Transverse colon (tissue), 4 donors: ENCODE measurements at regions not wholly inside any gene's neighbourhood (a gene's known extent, or its start where the extent isn't known, plus 50 kb on each side); places are given as distances from the start of the nearest gene placed in this dataset.

Source experiments
- DNase-seq: peaks from one replicate; pipeline ENCODE4 v3.0.0-alpha.2; 2019
- H3K27ac ChIP-seq, 4 donors: fragments of 200-600 bp; sonication (generic); 2 replicates each; pipeline ENCODE4 v1.5.1; 2016 to 2018; ENCODE audit warnings: inconsistent platforms in 4 of 4
- H3K27me3 ChIP-seq: fragments of 200-600 bp; sonication (generic); 2 replicates; pipeline ENCODE4 v1.5.1; 2017; ENCODE audit warnings: inconsistent platforms
- H3K36me3 ChIP-seq, 4 donors: fragments of 200-600 bp; sonication (generic); 2 replicates each; pipeline ENCODE4 v1.5.1; 2017 to 2019; ENCODE audit warnings: inconsistent platforms in 4 of 4
- H3K4me1 ChIP-seq, 4 donors: fragments of 200-600 bp; sonication (generic); 2 replicates each; pipeline ENCODE4 v1.5.1; 2017 to 2020; ENCODE audit warnings: inconsistent platforms in 4 of 4
- H3K4me3 ChIP-seq, 4 donors: fragments of 200-600 bp; sonication (generic); 1 replicate in 1 of 4; 2 replicates in 3 of 4; pipeline versions ENCODE4 v1.5.1 to v1.6.1; 2017 to 2019; ENCODE audit warnings: inconsistent platforms in 4 of 4
- H3K9me3 ChIP-seq, 2 donors: fragments of 200-600 bp; sonication (generic); 2 replicates each; pipeline ENCODE4 v1.5.1; 2017 to 2019; ENCODE audit warnings: inconsistent platforms in 2 of 2
- EP300 ChIP-seq: sonication (generic); formaldehyde crosslinking; IDR thresholded peaks from one replicate; pipeline ENCODE4 v1.6.1; 2017; ENCODE audit warnings: antibody characterized with exemption, low read depth
- POLR2A ChIP-seq: fragments of 450-650 bp; IDR thresholded peaks from one replicate; pipeline ENCODE4 v1.6.1; 2016; ENCODE audit warnings: antibody characterized with exemption, mild to moderate bottlenecking, moderate library complexity
- POLR2AphosphoS5 ChIP-seq, 3 donors: sonication (generic); formaldehyde crosslinking; IDR thresholded peaks; one replicate each; pipeline ENCODE4 v1.6.1; 2016; ENCODE audit warnings: antibody characterized with exemption in 3 of 3
- WGBS, 2 donors: methylation state at CpG; one replicate each; pipeline ENCODE4 v1.1.5; 2018; ENCODE audit warnings: low coverage in 1 of 2; 5-methylcytosine and 5-hydroxymethylcytosine counted together
- in situ Hi-C, 4 donors: fragments of 200-750 bp; cut with MboI; loops; one replicate each; pipeline versions ENCODE4 v1.15.0 to v1.15.1; 2017; ENCODE audit warnings: low sequenced_read_pairs in 3 of 4, low pct_ligation_motif_present in 1 of 4, low pct_unique_long_range_greater_than_20kb in 1 of 4
- intact Hi-C: fragments of 100-400 bp; cut with DNase I; formaldehyde crosslinking; loops from one replicate; pipeline ENCODE4 v1.15.1; 2023; ENCODE audit warnings: low total_unique reads
- TF ChIP-seq, protein P1 (sequence below), 5 experiments: fragments of 200-600 bp in 3 of 5; fragments of 450-650 bp in 2 of 5; sonication (generic) in 3 of 5; IDR thresholded peaks; 1 replicate in 2 of 5; 2 replicates in 3 of 5; pipeline ENCODE4 v1.5.1; 2016 to 2017; ENCODE audit warnings: antibody characterized with exemption in 5 of 5, inconsistent platforms in 3 of 5, mild to moderate bottlenecking in 2 of 5, moderate library complexity in 1 of 5

DNA sequence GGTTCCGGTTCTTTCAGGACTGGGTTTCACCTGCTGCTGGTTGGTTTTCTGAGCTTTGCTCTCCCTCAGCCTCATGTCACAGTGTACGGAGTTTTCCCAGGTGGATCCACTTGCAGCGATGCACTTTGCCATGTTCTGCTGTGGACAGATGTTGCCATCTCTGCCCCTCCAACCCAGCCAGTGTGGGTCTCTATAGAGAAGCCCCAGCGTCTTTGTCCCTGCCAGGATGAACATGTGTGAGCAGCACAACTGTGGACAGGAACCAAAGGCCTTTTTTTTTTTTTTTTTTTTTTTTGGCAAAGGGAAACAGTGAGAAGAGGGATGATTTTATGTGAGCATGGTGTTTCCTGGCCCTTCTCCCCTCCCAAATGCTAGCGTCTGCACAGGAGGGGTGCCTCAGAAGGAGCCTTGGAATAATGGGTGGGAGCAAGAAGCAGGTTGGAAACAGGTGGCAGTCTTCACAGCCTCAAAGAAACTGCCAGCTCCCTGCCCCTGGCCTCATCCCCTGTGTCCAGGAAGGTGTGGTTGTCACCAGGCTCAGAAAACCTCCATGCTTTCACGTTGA is 106.5 kb downstream of the RPS24 start:
- DNase-seq = no peak
- 74 to 100% methylated on average over 3 to 6 of the region's 6 CpGs for WGBS, 2 donors
- Histone ChIP-seq H3K27ac (no peak overlapping the region), H3K4me1 (no peaks in the 10 kb centered on the region), H3K4me3 (no peak overlapping the region), H3K27me3 (peaks cover 7% of the 10 kb centered on the region), H3K36me3 (no peaks in the 10 kb centered on the region), H3K9me3 (no peaks in the 10 kb centered on the region)
- TF ChIP-seq EP300 = no peak
- no peak for TF ChIP-seq POLR2A
- intact Hi-C loops (no loop called here), in situ Hi-C loops (no loop called here)

DNA sequence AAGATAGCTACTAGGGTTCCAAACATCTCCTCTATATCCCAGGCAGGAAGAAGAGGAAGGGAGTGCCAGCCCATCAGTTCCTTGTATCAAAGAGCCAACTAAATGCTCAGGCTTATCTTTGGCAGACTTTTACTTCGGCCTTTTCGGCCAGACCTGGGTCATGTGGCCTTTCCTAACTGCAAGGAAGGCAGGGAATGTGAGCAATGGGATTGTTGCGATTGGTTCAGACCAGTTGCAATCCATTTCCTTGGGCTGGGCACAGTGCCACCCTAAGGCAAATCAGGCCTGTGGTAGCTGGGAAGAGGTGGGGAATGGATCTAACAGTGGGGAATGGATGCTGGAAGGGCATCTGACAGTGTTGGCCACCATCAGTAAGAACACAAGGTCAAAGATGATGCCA is 109.9 kb downstream of the RPS24 start:
- Histone ChIP-seq H3K9me3 (no peaks in the 10 kb centered on the region), H3K36me3 (no peaks in the 10 kb centered on the region), H3K4me3 (no peak overlapping the region), H3K27me3 (peaks cover 3% of the 10 kb centered on the region), H3K4me1 (no peaks in the 10 kb centered on the region), H3K27ac (no peak overlapping the region)
- intact Hi-C loops = no loop called here
- no peak for DNase-seq
- WGBS, 2 donors = 87 to 96% methylated on average over 3 of the region's 3 CpGs
- in situ Hi-C loops = no loop called here
- TF ChIP-seq EP300 = no peak
- TF ChIP-seq POLR2A = no peak
- TF ChIP-seq POLR2AphosphoS5 (IDR thresholded peaks at IDR 0.05) = no peak
- TF ChIP-seq, protein P1, sequence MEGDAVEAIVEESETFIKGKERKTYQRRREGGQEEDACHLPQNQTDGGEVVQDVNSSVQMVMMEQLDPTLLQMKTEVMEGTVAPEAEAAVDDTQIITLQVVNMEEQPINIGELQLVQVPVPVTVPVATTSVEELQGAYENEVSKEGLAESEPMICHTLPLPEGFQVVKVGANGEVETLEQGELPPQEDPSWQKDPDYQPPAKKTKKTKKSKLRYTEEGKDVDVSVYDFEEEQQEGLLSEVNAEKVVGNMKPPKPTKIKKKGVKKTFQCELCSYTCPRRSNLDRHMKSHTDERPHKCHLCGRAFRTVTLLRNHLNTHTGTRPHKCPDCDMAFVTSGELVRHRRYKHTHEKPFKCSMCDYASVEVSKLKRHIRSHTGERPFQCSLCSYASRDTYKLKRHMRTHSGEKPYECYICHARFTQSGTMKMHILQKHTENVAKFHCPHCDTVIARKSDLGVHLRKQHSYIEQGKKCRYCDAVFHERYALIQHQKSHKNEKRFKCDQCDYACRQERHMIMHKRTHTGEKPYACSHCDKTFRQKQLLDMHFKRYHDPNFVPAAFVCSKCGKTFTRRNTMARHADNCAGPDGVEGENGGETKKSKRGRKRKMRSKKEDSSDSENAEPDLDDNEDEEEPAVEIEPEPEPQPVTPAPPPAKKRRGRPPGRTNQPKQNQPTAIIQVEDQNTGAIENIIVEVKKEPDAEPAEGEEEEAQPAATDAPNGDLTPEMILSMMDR (IDR thresholded peaks at IDR 0.05) = no peak

DNA sequence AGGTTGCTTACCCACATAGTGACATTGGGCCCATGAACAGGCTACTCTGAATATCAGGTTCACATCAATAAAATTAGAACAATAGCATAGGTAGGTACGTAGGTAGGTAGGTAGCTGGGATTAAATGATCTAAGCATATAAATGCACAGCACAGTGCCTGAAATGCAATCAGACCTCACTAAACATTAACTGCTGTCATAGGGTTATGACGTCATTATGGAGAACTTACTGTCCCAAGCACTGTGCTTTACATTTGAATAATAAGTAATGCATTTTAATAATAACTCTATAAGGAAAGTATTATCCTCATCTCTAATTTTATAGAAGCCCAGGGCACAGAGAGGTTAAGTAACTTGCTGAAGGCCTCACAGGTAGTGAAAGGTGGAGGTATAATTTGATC is 112.5 kb downstream of the RPS24 start:
- in situ Hi-C loops = no loop called here
- DNase-seq = no peak
- Histone ChIP-seq H3K4me1 (no peaks in the 10 kb centered on the region), H3K4me3 (no peak overlapping the region), H3K36me3 (no peaks in the 10 kb centered on the region), H3K27ac (no peak overlapping the region), H3K9me3 (no peaks in the 10 kb centered on the region), H3K27me3 (peaks cover 3% of the 10 kb centered on the region)
- intact Hi-C loops = no loop called here
- no peak for TF ChIP-seq EP300
- no peak for TF ChIP-seq POLR2A
- TF ChIP-seq POLR2AphosphoS5 (IDR thresholded peaks at IDR 0.05) = no peak
- TF ChIP-seq, protein P1 (IDR thresholded peaks at IDR 0.05) = no peak
- WGBS, 2 donors = 40 to 42% methylated on average over 1 to 2 of the region's 2 CpGs

DNA sequence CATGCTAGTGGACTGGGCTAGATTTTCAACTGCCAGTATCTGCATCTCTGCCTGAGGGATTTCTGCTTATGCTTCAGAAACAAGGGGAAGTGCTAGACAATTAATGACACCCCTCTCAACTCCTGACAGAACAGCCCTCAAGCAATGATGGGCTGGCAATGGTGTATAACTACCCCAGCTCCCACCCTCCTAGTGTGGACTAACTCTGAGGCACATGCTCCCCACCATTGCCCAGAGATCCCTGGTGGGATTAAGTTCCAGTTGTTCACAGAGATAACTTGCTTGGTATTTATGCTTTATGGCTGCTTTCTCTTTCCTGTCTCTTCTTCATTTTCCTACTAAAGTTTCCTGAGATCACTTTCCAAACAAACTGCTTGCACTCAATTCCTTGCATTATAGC is 113.5 kb downstream of the RPS24 start:
- in situ Hi-C loops = no loop called here

More for the DNA sequence above, 113.5 kb downstream of the RPS24 start:
- Histone ChIP-seq H3K27ac (no peak overlapping the region), H3K4me3 (no peak overlapping the region), H3K36me3 (no peaks in the 10 kb centered on the region), H3K9me3 (no peaks in the 10 kb centered on the region), H3K4me1 (no peaks in the 10 kb centered on the region), H3K27me3 (no peaks in the 10 kb centered on the region)
- TF ChIP-seq EP300 (no peak), POLR2AphosphoS5 (IDR thresholded peaks at IDR 0.05) (no peak), POLR2A (no peak)
- TF ChIP-seq, protein P1 (IDR thresholded peaks at IDR 0.05) = no peak
- no peak for DNase-seq
- intact Hi-C loops = no loop called here
